ENCODE measurements at regions not wholly inside any gene's neighbourhood (a gene's known extent, or its start where the extent isn't known, plus 50 kb on each side); places are given as distances from the start of the nearest gene placed in this dataset.
A peak's percentile ranks its signal among the peaks of the same experiment; 100 is the strongest.

DNA sequence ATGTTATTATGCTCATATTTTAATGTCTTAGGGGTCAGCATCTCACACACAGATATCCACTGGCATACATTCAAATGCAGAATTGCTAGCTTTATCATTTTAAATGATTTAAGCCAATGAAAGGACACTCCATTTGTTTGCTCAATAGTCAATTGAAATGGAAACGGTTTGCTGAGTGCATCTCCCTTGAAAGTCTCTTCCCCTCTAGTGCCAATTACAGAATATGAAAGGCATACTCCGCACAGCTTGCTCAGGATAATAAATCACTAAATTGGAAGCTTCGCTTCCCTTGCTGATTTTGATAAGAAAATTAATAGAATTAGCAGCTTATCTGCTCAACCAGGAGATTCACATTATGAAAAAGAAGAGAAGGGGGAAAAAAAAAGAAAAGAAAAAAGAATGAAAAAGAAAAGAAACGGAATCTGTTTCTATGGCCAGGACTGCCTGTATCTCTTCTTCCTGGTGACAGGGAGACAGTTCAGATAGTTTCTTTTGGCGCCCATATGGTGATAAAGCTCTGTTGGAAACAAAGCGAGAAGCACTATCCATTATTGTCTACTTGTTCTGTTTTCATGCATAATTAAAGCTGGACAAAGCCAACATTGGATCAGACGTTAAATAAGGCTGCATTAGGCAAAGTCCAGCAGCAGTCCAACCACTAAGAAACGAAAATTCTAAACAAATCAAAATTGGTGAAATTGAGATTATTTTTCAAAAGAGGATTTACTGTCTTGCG lies 225.0 kb downstream of the GXYLT1 start:
- H3K79me2 ChIP-seq (ENCODE audit: insufficient read depth, low read length), result no peaks in the 10 kb centered on the region
- no peaks in the 10 kb centered on the region for H3K27me3 ChIP-seq (ENCODE audit: insufficient read depth, low read length, poor library complexity, severe bottlenecking)
- TF ChIP-seq CTCF (conservative IDR thresholded peaks at IDR 0.05; ENCODE audit: low read length) (no peak), EZH2phosphoT487 (IDR thresholded peaks at IDR 0.05; ENCODE audit: borderline replicate concordance) (no peak)
- no peaks in the 10 kb centered on the region for H3K9me2 ChIP-seq (replicated peaks; ENCODE audit: low read depth, low read length)
- no peak overlapping the region for H3K4me2 ChIP-seq (ENCODE audit: low read depth, low read length, poor library complexity, severe bottlenecking)
- H3F3A ChIP-seq (ENCODE audit: low read depth), result no peaks in the 10 kb centered on the region
- no peak overlapping the region for H2AFZ ChIP-seq (ENCODE audit: low read length)
- no peak overlapping the region for H3K9ac ChIP-seq (ENCODE audit: low read depth, low read length, poor library complexity, severe bottlenecking)
- H3K4me1 ChIP-seq (ENCODE audit: insufficient read depth, low read length, poor library complexity, severe bottlenecking), result no peaks in the 10 kb centered on the region
- H4K20me1 ChIP-seq (ENCODE audit: insufficient read depth, low read length, poor library complexity, severe bottlenecking), result no peaks in the 10 kb centered on the region
- H3K4me3 ChIP-seq (ENCODE audit: low read length, poor library complexity, severe bottlenecking), result no peak overlapping the region
- H3K36me3 ChIP-seq (ENCODE audit: insufficient read depth, low read length), result no peaks in the 10 kb centered on the region
- no peaks in the 10 kb centered on the region for H3K9me3 ChIP-seq (ENCODE audit: insufficient read depth, low read depth, low read length)

DNA sequence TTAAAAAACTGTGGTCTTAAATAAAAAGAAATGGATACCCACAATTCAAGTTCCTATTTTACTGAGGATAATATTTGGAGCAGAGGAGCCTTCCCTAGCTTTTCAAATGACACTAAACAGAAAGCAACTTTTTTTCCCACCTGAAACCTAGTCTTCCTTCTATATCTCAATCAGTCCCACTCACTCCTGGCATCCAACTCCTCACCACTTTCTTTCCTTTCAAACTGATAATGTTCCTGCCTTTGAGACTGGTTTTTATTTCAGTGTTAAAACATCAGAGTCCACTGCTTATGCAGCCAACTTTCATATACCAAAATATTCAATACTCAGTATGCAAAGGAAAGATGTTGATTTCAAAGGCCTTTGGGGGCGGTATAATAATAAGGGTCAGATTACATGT lies 225.6 kb downstream of the GXYLT1 start:
- Histone ChIP-seq H3K9me3 (ENCODE audit: insufficient read depth, low read depth, low read length) (no peaks in the 10 kb centered on the region), H3K4me2 (ENCODE audit: low read depth, low read length, poor library complexity, severe bottlenecking) (no peak overlapping the region), H2AFZ (ENCODE audit: low read length) (no peak overlapping the region), H3K4me1 (ENCODE audit: insufficient read depth, low read length, poor library complexity, severe bottlenecking) (no peaks in the 10 kb centered on the region), H3K36me3 (ENCODE audit: insufficient read depth, low read length) (no peaks in the 10 kb centered on the region), H3K79me2 (ENCODE audit: insufficient read depth, low read length) (no peaks in the 10 kb centered on the region), H3K9me2 (replicated peaks; ENCODE audit: low read depth, low read length) (no peaks in the 10 kb centered on the region), H3K4me3 (ENCODE audit: low read length, poor library complexity, severe bottlenecking) (no peak overlapping the region), H3K9ac (ENCODE audit: low read depth, low read length, poor library complexity, severe bottlenecking) (no peak overlapping the region), H3K27me3 (ENCODE audit: insufficient read depth, low read length, poor library complexity, severe bottlenecking) (no peaks in the 10 kb centered on the region), H3F3A (ENCODE audit: low read depth) (no peaks in the 10 kb centered on the region), H4K20me1 (ENCODE audit: insufficient read depth, low read length, poor library complexity, severe bottlenecking) (no peaks in the 10 kb centered on the region)
- TF ChIP-seq CTCF (conservative IDR thresholded peaks at IDR 0.05; ENCODE audit: low read length) (no peak), EZH2phosphoT487 (IDR thresholded peaks at IDR 0.05; ENCODE audit: borderline replicate concordance) (no peak)

DNA sequence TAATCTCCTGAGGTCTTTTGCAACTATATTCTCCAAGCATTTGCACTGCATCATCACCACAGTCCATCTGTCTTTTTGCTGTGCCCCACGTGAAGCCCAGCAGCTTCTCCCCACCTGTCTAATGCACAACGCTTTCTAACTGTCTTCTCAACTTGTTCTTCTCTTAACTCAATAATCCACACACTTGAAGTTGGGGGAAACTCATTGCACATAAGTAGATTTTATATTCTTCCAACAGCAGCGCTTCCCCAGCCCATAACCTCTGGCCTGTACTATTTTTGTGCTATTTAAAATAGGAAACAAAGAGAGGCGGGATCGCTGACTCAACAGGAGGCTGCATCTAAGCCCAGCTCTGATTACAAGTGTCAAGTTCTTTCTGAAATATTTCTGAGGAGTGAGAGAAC lies 226.7 kb downstream of the GXYLT1 start:
- Histone ChIP-seq H4K20me1 (ENCODE audit: insufficient read depth, low read length, poor library complexity, severe bottlenecking) (no peaks in the 10 kb centered on the region), H3K4me2 (ENCODE audit: low read depth, low read length, poor library complexity, severe bottlenecking) (no peak overlapping the region)

More for the DNA sequence above, 226.7 kb downstream of the GXYLT1 start:
- Histone ChIP-seq H3K27me3 (ENCODE audit: insufficient read depth, low read length, poor library complexity, severe bottlenecking) (no peaks in the 10 kb centered on the region), H3K36me3 (ENCODE audit: insufficient read depth, low read length) (no peaks in the 10 kb centered on the region), H3K9me3 (ENCODE audit: insufficient read depth, low read depth, low read length) (no peaks in the 10 kb centered on the region), H3K4me1 (ENCODE audit: insufficient read depth, low read length, poor library complexity, severe bottlenecking) (no peaks in the 10 kb centered on the region), H3K79me2 (ENCODE audit: insufficient read depth, low read length) (no peaks in the 10 kb centered on the region), H3K9me2 (replicated peaks; ENCODE audit: low read depth, low read length) (no peaks in the 10 kb centered on the region), H3F3A (ENCODE audit: low read depth) (no peaks in the 10 kb centered on the region), H2AFZ (ENCODE audit: low read length) (peak overlapping the region; percentile 23; the same call in 1 of the 2 replicates), H3K4me3 (ENCODE audit: low read length, poor library complexity, severe bottlenecking) (no peak overlapping the region), H3K9ac (ENCODE audit: low read depth, low read length, poor library complexity, severe bottlenecking) (no peak overlapping the region)
- TF ChIP-seq EZH2phosphoT487 (IDR thresholded peaks at IDR 0.05; ENCODE audit: borderline replicate concordance) (no peak), CTCF (conservative IDR thresholded peaks at IDR 0.05; ENCODE audit: low read length) (no peak)

All from Loucy (cell line).